ENCODE measurements at regions not wholly inside any gene's neighbourhood (a gene's known extent, or its start where the extent isn't known, plus 50 kb on each side); places are given as distances from the start of the nearest gene placed in this dataset.

DNA sequence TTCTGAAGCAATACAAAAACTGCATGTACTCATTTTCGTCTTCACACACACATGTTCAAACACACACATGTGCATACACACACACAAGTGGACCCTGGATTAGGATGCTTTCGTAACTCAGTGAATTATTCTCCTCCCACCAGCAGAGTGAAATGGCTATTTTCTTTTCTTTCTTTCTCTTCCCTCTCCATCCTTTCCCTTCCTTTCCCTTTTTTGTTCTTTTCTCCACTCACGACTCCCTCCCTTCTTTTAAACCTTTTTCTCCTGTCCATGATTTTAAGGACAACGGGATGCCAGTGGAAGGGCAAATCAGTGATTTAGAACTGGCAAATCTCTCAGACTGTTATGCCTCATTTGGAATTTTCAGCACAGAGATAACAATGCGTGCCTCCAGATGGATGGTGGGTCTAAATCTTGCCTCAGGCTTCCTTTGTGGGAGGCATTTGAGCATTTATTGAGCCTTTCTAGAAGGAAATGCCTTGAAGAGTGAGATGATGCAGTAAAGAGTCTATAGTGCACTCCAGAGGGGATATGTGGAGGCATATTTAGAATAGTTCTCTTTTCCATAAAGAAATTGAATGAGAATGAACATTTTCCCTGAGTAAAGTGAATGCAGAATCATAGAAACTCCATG, 130.4 kb upstream of the SLC7A14 start:
- DNase-seq (ENCODE audit: low read depth) = no peak
- no peak overlapping the region for H3K4me3 ChIP-seq (ENCODE audit: low read depth, low read length)

DNA sequence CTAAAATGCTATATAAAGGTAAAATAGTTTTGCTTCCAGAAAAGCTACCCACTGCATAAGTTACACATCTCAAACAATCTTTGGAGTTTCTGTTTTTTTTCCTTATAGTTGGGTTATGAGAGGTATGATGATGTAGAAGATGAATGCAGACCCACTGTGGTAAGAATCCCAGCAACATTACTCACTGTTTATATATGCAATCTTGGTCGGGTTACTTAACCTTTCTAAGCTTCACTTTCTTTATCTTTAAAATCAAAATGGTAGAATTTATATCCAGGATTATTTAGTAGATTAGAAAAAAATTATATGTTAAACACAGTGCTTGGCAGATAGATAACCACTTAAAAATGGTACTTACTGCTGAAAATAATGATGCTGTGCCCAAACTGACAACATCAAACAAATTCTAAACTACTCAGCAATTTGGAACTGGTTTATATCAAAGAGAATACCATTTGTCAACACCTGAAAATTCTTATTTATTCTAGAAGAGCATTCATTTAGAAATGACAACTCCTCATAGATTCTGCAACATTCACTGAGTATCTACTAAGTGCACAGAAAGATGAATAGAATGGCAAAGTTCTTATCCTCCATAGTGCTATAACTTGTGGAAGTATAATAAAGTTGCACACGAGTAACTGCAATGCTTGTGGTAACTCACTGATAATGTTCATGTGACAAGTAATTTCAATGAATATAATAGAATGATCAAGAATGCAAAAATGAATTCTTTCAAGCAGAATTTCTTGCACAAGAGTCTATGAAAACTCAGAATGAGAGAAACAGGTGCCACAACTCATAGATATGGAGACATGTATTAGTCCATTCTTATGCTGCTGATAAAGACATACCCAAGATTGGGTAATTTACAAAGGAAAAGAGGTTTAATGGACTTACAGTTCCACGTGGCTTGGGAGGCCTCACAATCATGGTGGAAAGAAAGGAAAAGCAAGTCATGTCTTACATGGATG, 129.0 kb upstream of the SLC7A14 start:
- H3K4me3 ChIP-seq (ENCODE audit: low read depth, low read length) = no peak overlapping the region
- no peak for DNase-seq (ENCODE audit: low read depth)

DNA sequence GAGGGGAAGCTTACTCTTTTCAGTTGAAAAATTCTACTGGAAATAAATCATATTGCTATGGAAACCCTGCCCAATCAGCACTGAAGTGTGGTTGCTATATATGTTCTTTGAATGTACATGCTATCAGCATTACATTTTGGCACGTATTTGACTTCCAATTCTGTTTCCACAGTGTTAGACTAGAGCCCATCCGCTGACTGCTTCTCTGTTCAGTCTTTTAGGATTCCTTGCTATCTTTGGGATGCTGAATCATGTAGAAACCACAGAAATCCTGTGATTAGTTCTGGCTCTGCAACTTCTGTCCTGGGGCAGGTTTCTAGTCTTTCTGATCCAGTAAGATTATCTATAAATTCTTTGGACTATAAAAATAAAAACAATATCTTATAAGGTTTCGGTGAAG, 128.2 kb upstream of the SLC7A14 start:
- no peak for DNase-seq (ENCODE audit: low read depth)

DNA sequence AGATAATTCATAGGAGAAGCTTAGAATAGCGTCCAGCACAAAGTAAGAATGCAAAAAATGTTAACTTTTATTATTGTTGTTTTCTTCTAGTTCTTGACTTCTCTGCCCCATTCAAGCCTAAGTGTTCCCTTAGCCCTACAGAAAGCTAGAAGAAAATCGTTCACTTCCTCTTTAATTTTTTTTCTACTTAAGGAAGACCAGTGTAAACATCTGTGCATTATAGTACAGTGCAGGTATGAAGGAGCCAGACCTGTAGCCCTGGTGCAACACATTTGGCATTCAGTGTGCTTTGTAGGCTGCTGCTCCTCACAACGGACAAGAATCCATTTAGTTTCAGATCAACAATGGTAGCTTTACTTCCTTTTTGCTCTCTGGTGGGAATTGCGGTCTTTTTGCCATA, 127.8 kb upstream of the SLC7A14 start:
- H3K4me3 ChIP-seq (ENCODE audit: low read depth, low read length) = no peak overlapping the region
- DNase-seq (ENCODE audit: low read depth) = no peak

More for the DNA sequence above, 128.2 kb upstream of the SLC7A14 start:
- H3K4me3 ChIP-seq (ENCODE audit: low read depth, low read length) = no peak overlapping the region

DNA sequence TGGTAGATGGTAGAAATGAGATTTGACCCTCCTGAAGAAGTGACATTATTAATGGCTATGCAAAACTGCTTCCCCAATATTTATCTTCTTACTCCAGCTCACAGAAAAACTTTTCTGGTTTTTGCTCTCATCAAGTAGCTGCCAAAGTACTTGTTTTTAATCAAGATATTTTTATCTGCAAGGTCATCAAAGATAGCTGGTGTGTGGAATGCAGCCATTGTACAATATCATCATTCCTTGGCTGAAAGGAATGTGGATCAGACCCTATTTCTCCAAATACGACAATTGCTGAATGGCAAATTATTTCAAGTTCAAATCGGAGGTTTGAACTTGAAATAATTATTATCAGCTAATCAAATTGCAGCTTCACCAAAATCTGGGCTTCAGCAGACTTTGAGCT, 126.9 kb upstream of the SLC7A14 start:
- no peak overlapping the region for H3K4me3 ChIP-seq (ENCODE audit: low read depth, low read length)
- DNase-seq (ENCODE audit: low read depth) = no peak

DNA sequence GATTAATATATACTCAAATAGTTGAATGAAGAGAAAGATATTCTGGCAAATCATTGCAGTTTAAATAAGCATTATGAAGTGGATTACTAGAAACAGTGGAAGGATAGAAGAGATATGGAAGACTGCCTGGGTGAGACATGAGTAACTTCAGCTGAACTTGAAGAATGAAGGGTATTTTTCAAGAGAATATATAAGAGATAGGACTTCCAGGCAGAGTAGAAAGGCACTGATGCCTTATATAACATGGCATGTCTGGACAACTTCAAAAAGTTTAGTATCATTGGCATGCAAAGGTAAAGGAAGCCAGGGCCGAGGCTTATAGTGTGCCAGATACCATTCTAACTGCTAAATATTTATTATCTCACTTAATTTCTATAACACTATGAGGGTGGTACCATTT, 126.5 kb upstream of the SLC7A14 start:
- H3K4me3 ChIP-seq (ENCODE audit: low read depth, low read length) = no peak overlapping the region
- DNase-seq (ENCODE audit: low read depth) = no peak

DNA sequence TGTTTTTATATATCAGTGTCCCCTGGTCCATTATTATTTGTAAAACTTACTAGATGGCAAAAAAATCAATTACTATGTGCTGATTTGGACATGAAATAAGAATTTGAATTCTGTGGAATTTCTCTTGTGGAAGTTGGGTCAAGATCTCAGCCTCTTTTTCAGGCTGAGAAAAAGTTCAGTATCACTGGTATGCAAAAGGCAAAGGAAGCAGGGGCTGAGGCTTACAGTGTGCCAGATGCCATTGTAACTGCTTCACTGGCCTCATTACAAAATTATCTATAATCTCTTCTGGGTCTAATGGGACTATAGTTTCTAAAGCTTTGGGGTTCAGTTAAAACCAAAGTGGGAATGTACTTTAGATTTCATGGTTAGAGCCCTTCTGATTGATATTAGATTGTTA, 125.9 kb upstream of the SLC7A14 start:
- H3K4me3 ChIP-seq (ENCODE audit: low read depth, low read length) = no peak overlapping the region
- DNase-seq (ENCODE audit: low read depth) = no peak

DNA sequence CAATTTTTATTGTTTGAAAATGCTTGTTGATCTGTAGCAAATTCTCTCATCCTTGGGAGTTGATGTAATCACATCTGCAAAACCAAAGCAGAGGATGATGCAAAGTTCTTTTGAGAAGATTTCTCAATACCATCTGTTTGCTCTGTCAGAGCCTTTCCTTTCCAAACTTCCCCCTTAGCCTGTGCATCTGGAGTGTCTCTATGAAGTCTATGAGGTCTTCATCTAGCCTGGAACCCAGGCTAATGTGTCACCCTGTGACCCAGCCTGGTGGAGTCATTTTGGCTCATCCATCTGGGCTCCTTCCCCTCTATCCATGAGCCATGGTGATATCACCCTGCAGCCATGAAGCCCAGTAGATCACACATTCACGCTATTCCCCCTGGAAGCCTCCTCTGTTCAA, 123.2 kb upstream of the SLC7A14 start:
- H3K4me3 ChIP-seq (ENCODE audit: low read depth, low read length) = no peak overlapping the region
- DNase-seq (ENCODE audit: low read depth) = peak; percentile 93

DNA sequence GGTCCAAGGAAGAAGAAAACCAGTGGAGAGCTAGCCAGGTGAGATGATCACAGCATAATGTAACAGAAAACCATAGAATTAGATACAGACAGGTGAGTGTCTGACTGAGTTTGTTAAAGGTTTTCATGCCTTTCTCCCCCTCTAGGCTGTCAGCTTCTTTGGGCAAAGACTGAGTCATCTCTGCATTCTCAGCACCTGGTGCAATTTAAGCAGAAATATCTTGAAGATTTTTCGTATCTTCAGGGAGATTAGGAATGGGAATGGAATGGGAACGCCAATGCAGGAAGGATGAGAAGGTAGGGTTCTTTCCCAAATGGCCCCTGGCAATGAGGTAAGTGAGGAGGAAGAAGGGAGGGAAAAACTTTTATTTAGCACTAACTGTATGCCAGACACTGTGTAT, 122.0 kb upstream of the SLC7A14 start:
- no peak overlapping the region for H3K4me3 ChIP-seq (ENCODE audit: low read depth, low read length)
- DNase-seq (ENCODE audit: low read depth) = no peak

DNA sequence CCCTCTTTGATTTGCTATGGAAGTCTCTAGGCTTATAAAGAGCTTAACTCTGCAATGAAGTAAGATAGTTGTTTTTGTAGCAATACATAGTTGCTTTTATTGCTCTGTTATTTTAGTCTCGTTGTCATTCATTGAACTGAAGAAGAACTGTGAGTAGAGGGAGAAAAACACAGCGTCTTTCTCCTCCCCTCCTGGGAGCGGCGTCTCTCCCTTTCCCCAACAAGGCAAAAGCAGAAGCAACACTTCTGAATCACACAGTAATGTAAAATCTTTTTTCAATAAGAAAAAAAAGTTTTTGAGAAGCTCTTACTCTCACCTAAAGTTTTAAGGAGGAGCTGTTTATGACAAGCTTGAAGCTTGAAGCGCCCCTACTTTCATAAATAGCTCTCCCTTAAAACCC, 119.3 kb upstream of the SLC7A14 start:
- DNase-seq (ENCODE audit: low read depth) = no peak
- no peak overlapping the region for H3K4me3 ChIP-seq (ENCODE audit: low read depth, low read length)

DNA sequence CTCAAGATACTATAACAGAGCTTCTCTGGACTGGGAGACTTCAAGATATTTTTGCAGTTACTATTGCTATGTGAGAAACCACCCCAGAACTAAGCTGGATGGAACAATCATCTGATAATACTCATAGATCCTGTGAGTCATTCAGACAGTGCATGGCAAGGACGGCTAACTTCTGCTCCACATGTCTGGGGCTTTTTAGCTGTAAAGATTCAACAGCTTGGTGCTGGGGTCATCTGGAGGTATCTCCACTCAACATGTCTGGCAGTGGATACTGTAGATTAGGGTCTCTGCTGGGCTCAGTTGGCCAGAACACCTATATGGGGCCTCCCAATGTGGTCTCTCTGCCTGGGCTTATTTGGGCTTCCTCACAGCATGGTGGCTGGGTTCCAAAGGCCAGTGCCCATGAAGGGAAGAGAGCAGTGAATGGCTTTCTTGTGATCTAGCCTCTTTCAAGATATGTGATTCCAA, 117.3 kb upstream of the SLC7A14 start:
- DNase-seq (ENCODE audit: low read depth) = peak; percentile 78
- no peak overlapping the region for H3K4me3 ChIP-seq (ENCODE audit: low read depth, low read length)

DNA sequence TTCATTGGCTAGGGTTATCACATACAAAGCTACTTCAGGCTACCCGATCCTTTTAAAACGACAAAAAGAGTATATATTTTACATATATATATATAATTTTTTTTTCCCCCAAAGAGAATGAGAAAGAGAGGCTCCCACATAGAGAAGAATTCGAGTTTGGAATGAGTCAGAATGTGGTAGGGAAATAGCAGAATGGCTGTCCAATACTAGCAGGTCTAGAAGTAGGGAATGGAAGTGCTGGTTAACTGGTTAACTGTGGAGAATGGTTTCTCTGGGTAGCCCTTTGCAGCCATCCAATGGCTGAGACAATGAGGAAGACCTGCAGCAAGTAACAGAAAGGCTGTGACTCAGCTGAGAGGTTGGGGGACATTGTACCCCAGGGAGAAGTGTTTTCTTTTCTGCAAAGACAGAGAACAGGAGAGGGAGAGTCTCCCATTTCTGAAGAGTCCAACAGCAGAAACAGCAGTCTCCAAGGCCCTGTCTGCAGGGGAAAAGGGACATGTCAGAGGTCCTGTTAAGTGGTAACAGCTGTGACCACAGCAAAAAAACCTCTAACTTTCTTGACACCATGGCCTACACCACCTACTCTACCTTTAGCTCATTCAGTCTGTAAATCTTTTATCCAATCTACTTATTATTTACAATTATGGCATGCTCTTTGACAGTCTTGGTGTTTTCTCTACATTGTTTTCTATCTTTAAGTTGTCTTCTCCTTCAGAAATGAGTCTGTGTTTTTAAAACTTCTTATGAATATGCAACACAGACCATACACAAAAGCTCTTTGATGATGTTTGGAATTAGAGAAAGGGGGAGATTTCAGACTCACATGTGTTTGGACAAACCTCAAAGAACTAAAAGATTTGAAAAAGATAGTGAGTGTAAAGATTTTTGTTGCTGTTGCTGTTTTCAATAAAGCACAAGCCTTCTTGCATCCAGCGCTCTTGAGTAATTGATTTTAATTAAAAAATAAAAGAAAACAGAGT, 116.1 kb upstream of the SLC7A14 start:
- no peak overlapping the region for H3K4me3 ChIP-seq (ENCODE audit: low read depth, low read length)
- no peak for DNase-seq (ENCODE audit: low read depth)

DNA sequence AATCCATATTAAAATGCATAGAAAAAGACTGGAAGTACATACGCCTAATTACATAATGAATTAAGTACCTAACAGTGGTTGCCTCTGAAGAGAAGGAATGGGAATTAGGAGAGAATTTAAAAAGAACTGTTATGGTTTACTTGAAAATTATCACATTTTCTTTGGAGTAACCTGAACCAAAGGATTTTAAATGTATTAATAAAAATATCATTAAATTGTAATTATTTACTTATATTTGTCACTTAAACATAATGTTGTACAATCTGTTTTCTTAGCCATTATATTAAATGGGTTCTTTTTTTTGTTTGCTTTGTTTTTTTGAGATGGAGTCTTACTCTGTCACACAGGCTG, 114.2 kb upstream of the SLC7A14 start:
- no peak overlapping the region for H3K4me3 ChIP-seq (ENCODE audit: low read depth, low read length)
- DNase-seq (ENCODE audit: low read depth) = no peak

DNA sequence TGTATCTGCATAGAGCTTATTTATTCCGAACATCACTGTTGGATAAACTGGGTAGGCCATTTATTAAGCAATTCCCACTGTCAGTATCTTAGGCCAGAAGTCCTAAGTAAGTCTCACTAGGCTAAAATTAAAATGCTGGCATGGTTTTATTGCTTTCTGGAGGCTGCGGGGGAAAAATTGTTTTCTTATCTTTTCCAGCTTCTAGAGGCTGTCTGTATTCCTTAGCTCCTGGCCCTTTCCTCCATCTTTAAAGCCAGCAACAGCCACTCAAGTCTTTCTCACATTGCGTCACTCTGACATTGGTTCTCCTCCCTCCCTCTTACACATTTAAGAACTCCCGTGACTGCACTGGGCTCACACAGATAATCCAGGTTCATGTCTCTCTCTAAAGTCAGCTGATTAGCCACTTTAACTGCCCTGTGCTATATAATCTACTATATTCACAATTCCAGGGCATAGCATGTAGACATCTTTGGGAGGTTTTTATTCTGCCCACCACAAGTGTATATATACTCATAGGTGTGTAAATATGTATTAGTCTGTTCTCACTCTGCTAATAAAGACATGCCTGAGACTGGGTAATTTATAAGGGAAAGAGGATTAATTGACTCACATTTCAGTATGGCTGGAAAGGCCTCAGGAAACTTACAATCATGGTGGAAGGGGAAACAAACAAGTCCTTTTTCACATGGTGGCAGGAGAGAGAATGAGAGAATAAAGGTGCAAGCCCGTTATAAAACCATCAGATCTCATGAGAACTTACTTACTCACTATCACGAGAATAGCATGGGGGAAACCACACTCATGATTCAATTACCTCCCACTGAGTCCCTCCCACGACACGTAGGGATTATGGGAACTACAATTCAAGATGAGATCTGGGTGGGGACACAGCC, 113.5 kb upstream of the SLC7A14 start:
- DNase-seq (ENCODE audit: low read depth) = no peak
- H3K4me3 ChIP-seq (ENCODE audit: low read depth, low read length) = no peak overlapping the region

DNA sequence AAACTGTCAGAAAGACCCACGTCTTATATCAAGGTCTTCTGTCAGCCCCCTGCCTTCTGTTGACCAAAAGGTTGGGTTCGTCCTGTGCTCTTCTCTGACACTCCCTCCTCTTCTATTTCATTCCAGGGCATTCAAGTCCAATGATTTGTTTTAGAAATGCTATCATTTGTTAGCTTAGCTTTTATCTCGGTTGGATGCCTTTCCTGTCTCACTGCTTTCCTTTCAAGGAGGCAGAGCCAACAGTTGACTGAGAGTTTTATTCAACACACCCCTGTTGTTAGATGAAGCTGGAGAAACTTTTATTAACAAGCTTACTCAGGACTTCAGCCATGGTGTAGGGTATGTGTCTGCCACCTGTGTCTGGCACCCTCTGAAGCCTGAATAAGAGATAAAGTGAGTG, 112.0 kb upstream of the SLC7A14 start:
- DNase-seq (ENCODE audit: low read depth) = no peak
- no peak overlapping the region for H3K4me3 ChIP-seq (ENCODE audit: low read depth, low read length)

DNA sequence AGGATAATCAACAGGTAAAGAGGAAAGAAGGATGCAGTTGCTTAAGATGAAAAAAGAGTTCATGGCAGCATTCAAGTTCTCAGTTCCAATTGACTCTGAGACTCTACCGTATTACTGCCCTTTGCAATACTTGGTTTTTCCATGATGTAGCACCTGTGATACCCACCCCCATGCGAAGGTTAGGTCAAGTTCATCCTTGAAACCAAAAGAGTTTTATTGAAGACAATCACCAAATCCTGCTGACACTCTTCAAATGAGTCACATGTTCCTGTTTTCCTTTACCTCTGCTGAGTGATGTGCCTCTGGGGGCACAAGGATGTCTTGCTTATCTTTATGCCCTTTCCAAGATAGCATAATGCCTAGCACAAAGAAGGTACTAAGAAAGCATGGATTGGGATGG, 111.3 kb upstream of the SLC7A14 start:
- H3K4me3 ChIP-seq (ENCODE audit: low read depth, low read length) = no peak overlapping the region
- no peak for DNase-seq (ENCODE audit: low read depth)

DNA sequence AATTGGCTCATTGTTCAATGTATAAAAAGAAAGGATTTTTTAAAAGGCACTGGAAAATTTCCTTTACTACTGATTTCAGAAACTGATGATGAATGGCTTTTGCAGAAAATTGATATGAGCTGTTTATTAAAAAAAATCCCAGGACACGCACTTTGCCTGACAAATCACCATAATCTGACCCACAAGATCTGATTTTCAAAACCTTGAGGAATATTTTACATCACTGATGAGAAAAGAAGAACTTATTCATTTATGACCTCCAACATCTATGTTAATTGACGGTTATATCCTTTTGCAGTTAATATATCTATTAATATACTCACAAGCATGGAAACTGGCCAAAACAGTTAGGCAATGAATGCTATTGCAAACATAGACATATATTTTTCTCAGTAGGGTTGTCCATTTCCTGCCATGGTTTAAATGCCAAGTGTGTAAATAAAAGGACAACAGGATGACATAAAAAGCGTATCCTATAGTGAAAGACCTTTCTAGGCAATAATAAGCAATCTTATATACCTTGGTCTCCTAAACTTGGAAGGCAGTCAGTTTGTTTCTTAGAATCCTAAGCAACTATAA, 109.7 kb upstream of the SLC7A14 start:
- no peak for DNase-seq (ENCODE audit: low read depth)

DNA sequence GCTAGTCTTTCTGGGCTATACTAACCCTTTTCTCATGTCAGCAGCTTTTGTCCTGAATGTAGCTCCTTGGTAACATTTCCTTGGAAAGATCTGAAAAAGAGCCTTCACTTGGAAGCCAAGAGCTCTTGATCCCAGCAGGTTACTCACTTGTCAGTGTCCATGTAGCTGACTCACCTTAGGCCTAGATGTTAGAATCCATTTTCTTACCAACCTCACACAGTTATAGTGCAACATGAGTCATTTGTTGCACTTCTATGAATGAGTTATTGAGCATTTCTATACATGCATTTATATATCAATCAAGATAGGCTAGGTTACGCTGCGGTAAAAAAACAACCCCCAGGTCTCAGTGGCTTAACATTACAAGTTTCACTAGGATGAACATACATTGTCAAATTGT, 106.8 kb upstream of the SLC7A14 start:
- no peak overlapping the region for H3K4me3 ChIP-seq (ENCODE audit: low read depth, low read length)
- no peak for DNase-seq (ENCODE audit: low read depth)

More for the DNA sequence above, 109.7 kb upstream of the SLC7A14 start:
- no peak overlapping the region for H3K4me3 ChIP-seq (ENCODE audit: low read depth, low read length)

DNA sequence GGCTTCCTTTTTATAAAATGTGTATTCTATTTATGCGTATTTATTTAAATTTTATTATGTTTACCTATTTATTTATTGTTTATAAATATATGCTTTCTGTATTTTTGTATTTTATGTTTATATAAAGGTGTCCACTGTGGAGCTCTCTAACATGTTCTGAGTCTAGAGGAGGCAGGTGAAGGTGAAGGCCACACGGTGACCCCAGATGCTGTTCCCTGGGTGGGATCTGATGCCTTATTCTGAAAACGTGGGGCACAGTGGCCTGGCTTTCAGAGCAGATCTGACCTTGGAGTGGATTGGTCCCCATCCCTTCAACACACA, 104.7 kb upstream of the SLC7A14 start:
- no peak overlapping the region for H3K4me3 ChIP-seq (ENCODE audit: low read depth, low read length)
- no peak for DNase-seq (ENCODE audit: low read depth)
